ENCODE measurements at regions not wholly inside any gene's neighbourhood (a gene's known extent, or its start where the extent isn't known, plus 50 kb on each side); places are given as distances from the start of the nearest gene placed in this dataset.
"Not testable (repeated sequence)": the region's sequence is repeated elsewhere in the genome, so short reads cannot be mapped to it uniquely, and the experiment has no call there.

DNA sequence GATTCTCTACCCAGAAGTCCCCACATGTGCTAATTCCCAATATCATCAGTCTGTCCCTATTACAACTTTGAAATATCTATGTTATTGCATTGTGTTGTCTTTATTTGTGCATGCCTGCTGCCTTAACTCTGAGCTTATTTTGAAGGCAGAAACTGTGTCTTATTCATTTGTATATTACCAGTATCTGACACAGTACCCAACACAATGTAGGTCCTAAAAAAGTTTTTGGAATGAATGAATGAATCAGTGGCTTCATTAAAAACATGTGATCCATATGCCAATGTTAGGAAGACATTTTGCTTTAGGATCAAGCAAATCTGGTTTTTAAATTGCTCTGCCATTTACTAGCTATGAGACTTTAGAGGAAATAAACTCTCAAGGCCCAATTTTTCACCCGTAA is 420.4 kb downstream of the CBLN4 start:
- DNase-seq = no peak

DNA sequence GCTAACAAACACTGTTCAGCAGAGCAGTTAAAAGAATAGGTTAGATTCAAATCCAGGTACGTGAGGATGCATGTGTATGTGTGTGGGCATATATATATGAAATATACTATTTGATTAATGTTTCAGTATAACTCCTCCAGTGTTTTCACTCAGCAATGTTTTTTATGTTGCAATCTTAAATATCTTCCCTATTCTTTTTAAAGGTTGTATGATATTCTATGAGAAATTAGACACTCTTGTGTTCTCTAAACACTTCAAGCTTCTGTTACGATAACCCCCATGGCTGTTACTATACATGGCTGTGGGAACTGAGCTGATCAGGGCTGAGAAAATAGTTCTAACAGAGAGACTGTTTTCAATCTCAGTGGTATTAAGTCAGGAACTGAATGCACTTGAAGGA is 421.0 kb downstream of the CBLN4 start:
- DNase-seq = no peak

DNA sequence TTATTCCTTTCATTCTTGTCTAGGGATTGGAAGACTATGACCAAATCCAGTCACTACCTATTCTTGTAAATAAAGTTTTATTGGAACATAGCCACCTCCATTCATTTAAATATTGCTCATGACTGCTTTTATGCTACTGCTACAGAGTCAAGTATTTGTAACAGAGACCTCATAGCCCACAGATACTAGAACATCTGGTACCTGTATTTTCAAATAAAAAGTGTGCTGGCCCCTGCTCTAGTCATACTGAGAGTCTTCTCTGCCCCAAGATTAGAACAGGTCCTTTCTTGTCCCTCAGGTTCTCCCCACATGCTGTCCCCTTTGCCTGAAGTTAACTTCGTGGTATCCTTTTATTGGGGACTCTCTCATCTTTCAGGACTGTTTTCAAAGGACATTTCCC is 422.3 kb downstream of the CBLN4 start:
- no peak for DNase-seq

DNA sequence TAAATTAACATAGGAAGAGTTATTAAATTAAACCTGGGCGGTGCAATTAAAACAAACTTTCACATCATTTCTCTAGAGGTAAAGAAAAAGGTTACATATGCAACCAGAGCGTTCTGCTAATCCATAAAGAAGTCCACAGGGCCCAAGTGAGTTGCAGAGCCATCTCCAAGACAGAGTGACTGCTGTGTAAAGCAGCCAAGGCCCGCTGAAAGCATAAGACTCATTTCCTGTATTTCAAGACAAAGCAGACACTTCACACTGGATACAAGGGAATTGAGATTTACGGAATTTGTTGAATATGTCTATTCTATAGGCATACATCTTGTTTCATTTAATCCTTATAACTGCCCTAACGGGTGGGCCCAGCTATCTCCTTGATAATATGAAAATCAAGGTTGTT is 422.8 kb downstream of the CBLN4 start:
- DNase-seq = no peak

DNA sequence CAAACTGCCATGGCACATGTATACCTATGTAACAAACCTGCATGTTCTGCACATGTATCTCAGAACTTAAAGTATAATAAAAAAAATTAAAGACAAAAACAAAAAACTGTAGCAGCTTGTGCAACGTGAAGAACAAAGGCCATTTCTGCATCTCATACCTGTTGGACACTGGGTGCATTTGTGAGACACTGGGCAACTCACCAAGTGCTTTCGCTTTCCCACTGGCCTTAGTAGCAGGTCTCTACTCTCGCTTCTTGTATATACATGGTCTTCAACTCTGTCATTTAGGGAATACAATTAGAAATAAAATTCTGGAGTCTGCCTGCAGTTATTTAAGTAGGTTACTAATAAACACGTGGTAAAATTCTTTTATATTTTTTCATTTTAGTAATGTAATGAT is 423.8 kb downstream of the CBLN4 start:
- DNase-seq = no peak

DNA sequence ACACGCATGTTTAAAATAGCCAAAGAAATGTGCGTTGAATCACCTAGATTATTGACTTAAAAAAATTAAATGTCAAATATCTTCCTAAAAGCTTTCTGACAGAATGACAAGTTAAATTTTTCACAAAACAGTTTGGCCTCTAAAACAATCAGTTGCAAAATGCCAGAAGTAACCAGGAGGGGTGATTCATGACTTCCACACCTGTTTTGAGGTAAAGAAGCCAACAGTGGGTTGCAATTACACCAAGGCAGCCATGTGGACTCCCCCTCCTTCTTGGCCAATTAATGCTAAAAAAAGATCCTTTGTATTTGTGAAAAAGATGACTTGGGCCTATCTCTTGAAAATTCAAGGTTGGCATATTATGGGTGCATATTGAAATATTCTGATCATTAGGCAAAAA is 424.8 kb downstream of the CBLN4 start:
- no peak for DNase-seq

DNA sequence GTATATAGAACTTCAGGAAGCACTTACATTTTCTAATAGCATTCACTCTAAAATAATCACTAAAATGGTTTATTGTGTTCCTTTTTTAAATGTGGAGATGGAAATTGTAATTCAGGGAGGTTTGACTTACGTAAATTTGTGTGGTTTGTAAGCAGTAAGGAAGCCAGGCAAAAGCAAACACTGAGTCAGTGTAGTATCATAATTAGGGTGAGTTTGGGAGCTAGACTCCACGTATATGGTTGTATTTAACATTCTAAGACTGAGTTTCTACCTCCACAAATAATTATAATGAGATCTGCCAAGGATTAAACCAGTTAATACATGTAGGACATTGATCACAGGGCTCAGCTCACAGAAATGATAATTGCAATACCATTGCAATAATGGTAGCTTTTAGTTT is 425.5 kb downstream of the CBLN4 start:
- DNase-seq = no peak

DNA sequence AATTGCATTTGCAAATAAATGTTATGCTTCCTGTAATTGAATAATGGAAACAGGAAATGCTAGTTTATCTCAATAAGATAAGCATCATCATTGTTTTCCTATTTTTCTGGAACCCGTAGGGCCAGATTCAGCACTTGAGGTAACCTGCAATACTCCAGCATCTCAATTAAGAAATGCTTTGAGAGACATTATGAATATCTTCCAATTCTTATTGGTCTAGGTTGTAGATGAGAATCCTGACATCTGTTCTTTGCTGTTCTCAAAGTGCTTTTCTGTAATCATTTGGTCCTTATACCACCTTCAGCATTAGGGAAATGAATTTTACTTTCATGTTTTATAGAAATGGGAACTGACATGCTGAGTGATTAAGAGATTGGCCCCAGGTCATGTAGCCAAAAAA is 428.3 kb downstream of the CBLN4 start:
- no peak for DNase-seq

DNA sequence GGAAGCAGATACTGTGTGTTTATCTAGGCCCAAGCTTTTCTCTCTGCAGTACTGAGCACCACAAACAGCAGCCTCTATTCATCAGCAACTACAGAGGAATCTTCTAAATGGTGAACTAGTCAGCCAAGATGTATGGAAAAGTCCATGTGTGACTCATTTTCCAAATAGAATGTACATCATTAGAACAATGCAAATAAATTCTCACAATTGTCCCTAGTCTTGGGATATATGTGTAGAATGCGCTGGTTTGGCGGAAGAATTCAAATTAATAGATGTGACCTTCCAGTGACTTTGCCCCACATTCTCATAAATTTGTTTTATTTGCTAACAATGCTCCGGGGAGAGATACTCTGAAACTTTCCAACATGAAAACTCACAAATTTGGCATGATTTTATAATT is 436.2 kb downstream of the CBLN4 start:
- no peak for DNase-seq

DNA sequence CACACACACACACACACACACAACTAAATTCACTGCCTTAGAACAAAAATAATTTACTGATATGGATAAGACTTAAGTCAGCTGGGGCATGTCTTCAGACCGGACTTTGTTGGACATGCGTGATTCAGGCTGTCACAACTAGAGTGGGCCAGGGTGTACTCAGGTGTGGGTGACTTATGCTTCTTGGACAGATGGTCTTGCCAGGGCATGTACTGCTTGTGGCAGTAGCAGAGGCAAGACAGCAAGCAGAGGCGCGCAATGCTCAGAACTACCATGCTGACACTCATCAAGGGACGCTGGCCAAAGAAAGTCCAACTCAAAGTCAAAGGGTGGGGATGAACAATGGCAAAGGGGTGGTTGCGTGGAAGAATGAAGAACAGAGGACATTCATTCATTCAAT is 437.5 kb downstream of the CBLN4 start:
- DNase-seq = no peak

DNA sequence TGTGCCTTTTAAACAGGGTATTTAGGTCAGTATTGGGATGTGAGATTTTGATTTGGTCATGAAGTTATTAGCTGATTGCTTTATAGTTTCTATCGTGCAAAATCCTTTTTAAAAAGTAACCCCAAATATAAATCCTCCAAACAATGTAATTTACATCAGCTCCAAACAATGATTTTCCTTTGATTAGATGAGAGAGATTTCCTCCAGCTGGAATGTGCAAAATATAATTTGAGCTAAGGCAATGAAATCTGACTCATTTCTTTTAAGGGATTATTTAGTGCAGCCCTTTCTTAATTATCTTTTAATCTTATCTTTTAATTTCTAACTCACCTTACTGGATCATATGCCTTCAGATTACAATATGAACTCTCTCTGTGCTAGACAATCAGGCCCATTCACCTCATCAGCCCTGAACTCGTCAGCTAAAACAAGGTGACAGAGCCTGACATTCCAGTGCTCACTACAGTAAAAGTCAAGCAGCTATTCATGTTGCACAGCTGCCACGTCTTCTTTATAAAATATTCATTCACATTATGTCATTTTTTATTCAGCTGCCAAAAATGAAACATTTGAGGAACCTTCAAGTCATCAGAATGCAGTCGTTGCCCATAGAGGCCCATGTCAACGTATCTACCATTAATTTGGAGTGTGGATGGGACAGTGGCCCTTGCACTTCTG is 440.1 kb downstream of the CBLN4 start:
- no peak for DNase-seq

DNA sequence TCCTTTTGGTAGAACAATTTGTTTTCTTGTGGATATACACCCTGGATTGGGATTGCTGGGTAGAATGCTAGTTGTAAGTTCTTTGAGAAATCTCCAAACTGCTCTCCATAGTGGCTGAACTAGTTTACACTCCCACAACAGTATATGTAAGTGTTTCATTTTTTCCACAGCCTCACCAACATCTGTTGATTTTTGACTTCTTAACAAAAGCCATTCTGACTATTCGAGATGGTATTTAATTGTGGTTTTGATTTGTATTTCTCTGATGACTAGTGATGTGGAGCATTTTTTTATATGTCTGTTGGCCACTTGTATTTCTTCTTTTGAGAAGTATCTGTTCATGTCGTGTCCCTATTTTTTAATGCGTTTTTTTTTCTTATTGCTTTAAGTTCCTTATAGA is 444.1 kb downstream of the CBLN4 start:
- DNase-seq = no peak

DNA sequence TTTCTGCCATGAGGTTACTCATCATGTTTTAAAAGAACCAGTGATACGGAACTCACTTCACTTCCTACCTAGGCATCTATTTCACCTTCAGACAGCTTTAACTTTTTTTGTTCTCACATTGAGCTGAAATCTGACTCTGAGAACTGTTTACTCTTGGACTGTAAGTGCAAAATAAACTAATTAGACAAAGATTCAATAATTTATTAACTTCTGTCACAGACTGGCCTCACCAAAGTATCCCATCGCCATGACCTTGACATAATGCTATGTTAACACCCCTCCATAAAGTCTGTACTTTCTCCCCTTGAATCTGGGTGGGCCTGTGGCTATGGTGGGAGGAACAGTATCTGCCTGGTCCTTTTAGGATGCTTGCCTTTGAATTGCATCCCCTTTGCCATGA is 448.1 kb downstream of the CBLN4 start:
- DNase-seq = no peak

DNA sequence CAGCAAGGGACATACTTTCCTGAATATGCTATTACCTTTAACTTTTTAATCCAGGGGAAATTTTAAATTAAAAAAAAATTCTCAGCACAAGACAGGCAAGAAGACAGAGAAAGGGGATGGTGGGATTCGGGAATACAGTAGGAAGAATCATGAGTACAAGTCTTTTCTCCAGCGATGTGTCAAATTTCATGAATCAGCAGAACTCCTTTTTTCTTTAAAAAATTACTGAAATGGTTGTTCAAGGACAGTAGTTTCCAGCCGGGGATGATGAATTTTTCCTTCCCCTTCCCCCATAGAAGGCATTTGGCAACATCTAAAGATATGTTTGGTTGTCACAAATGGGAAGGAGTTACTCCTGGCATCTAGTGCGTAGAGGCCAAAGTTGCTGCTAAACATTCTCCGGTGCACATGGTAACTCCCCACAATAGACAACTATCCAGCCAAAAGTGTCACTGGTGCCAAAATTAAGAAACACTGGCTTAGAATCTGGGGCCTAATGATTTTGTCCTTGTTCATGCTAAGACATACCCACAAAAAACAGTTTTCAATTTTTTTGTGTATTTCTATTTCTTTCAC is 450.2 kb downstream of the CBLN4 start:
- no peak for DNase-seq

DNA sequence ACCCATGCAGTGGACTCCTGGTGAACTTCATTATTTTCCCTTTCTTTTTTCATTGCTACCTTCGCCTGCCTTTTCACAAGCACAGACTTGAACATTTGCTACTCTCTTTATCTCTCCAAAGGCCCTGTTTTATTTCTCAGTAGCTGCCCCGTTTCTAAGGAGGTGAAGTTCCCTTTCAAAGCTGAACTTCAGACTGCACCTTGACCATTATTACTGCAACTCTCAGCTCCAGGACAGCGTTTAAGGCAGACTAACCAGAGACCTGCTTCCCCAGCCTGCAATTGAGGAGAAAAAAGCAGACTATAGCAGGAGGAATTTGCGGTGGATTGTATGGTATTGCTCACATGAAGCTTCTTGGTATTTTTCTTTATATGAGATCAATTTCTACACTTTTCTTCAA is 460.7 kb downstream of the CBLN4 start:
- no peak for DNase-seq

DNA sequence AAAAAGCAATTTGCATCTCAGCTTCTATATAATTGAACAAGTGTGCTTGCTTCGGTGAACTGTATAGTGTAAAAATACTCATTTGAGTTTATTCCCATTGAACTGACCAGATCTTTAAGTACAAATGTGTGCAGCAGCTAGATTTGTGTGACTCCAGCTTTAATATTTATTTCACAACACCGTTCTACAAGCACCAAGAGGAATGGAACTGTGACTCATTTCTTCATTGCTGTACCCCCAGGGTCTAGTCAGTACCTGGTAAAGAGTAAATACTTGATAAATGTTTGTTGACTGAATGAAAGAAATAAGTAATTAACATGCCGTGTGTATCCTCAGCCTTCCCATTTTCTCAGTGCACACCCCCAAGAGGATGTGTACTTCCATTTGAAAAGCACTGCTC is 464.8 kb downstream of the CBLN4 start:
- no peak for DNase-seq

DNA sequence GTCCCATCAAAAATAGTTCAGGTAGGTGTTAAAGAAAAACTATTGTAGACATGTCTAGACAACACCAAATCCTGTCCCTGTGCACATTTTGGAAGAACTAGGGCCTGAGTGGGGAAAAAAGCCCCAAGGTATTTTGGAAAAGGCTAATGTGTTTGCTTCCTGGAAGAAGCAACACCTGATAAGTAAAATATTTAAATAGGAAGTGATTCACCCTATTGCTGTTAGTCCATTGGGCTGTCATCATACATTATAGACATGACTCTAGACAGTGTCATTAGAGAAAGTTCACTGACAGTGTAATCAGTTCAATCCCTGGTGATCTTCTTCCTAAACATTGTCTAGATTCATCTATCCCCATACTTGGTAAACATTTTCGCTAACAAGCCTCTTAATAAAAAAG is 465.3 kb downstream of the CBLN4 start:
- DNase-seq = no peak

DNA sequence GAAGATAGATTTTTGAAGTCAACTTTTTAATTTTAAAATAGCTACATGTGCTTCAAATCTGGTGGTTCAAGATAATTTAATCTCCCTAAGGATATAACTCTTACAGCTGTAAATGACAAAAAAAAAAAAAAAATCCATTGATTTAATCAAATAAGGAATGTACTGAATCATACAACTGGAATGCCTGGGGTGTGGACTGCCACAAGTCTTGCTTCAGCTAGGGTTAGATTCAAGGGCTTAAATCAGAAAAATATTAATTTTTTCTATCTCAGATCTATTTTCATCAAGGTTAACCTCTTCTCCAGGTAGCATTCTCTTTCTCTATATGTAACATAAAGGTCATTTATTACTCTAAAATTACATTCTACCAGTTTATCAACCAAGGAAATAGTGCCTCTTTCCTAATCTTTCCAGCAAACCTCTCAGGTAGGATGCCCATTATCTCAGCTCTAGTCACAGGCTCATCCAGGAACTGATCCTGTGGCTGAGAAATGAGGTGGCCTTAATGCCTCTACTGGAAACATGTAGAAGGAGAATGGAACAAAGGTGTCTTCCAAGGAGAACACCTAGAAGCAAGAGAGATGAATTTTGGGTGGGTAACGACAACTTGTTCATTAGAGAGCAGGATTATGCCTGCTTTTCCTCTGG is 466.9 kb downstream of the CBLN4 start:
- no peak for DNase-seq

DNA sequence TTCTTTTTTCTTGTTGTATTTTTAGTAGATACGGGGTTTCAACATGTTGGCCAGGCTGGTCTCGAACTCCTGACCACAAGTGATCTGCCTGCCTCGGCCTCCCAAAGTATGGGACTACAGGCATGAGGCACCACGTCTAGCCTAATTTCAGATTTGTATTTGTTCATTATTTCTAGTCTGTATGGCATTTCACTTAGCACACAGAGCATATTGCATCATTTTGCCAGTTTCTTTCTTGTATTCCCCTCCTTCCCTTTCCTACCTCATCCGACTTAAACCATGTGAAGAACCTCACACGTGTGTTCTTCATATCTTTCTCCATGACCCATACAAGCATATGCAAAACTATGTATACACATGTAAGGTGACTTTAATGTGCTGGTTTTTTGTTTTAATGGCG is 470.0 kb downstream of the CBLN4 start:
- DNase-seq = no peak

DNA sequence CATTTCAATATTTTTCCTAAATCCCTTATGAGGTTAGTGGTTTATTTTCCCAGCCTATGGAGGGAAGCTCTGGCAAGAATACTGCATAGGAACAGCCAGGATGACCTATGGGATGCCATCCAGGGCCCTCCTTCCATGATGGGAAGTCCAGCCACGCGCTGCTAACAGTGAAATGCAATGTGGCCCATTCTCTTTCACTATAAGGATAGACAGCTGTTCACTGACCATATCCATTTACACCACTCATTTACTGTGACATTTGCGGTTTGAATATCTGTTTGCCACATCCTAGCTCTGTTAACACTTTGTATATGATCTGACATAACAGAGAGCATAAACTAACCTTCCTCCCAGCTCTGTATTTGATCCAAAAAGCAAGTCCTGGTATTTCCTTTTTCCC is 471.7 kb downstream of the CBLN4 start:
- DNase-seq = no peak

DNA sequence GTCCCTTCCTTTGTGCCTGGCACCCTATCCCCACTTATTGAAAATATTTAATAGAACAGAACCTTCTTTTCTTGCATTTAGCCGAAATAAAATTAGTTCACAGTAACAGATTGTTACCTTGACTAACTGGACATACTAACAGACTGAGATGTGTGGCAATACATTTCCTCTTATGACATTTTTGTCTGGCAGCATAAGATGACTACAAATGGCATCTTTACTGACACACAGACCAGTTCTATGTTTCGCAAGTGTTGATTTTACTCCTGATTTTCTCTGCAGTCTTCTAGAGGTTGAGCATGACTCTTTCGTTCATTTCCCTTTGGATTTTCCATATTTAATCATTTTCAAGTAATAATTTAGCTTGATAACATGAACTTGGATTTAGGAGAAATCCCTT is 474.6 kb downstream of the CBLN4 start:
- DNase-seq = no peak

DNA sequence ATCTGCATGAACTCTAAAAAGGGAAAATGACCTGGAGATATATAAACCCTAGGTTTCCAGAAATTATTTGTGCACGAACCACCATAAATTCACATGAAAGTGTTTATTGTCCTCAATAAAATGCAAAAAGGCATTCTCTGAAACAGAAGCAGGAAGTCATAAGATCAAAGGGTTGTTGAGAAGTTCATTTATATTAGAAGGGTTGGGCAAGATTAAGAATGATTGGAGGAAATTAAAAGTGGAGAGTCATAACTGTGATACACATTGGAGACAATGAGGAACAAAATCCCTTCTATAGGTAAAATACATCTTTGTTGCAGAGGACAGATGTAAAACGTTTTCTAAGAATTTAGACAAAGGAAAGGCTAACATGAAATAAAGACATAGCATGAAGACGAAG is 476.8 kb downstream of the CBLN4 start:
- no peak for DNase-seq

DNA sequence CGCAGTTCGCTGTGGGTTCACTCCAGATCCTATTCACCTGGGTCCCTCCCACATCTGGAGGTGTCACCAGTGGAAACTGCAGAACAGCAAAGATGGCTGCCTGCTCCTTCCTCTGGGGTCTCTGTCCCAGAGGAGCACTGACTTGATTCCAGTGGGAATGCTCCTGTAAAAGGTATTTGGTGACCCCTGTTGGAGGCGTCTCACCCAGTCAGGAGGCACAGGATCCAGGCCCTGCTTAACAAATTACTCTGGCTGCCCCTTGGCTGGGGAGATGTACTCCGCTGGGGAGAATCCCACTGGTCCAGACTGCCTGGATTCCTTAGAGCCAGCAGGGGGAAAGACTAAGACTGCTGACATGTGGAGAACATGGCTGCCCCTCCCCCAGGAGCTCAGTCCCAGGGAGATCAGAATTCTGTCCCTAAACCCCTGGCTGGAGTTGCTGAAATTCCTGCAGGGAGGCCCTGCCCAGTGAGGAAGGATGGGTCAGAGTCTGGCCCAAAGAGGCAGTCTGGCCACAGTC is 483.0 kb downstream of the CBLN4 start:
- DNase-seq = no peak

DNA sequence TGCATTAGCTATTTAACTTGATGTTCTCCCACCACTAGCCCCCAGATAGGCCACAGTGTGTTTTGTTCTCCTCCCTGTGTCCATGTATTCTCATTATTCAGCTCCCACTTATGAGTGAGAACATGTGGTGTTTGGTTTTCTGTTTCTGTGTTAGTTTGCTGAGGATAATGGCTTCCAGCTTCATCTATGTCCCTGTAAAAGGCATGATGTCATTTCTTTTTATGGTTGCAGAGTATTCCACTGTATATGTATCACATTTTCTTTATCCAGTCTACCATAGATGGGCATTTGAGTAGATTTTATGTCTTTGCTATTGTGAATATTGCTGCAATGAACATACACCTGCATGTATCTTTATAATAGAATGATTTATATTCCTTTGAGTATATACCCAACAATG is 487.7 kb downstream of the CBLN4 start:
- DNase-seq = not testable (repeated sequence)

DNA sequence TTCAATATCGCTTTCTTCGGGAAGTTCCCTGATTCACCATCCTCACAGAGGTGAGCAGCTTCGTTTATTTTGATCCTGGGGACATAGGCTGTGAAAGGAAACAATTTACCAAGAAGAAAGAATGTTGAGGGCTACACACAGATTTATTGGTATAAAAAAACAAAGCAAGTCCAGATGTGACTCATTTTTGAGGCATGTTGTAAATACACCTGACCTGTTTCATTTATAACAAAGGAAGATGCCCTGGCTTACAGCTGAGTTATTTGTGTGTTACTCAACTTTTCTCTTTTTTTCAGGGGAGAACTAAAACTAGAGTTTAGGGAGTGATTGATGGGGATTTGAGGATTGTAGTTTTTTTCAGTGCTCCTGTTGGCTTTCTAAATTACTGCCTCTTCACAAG is 489.5 kb downstream of the CBLN4 start:
- no peak for DNase-seq
